ENCODE measurements at regions not wholly inside any gene's neighbourhood (a gene's known extent, or its start where the extent isn't known, plus 50 kb on each side); places are given as distances from the start of the nearest gene placed in this dataset.

GRCh38 chr17:77772899-77773358 is 185.6 kb upstream of the TNRC6C start:
- H3K27ac Mint-ChIP-seq (ENCODE audit: unreplicated experiment): no peak overlapping the region
- TF ChIP-seq, protein P1, sequence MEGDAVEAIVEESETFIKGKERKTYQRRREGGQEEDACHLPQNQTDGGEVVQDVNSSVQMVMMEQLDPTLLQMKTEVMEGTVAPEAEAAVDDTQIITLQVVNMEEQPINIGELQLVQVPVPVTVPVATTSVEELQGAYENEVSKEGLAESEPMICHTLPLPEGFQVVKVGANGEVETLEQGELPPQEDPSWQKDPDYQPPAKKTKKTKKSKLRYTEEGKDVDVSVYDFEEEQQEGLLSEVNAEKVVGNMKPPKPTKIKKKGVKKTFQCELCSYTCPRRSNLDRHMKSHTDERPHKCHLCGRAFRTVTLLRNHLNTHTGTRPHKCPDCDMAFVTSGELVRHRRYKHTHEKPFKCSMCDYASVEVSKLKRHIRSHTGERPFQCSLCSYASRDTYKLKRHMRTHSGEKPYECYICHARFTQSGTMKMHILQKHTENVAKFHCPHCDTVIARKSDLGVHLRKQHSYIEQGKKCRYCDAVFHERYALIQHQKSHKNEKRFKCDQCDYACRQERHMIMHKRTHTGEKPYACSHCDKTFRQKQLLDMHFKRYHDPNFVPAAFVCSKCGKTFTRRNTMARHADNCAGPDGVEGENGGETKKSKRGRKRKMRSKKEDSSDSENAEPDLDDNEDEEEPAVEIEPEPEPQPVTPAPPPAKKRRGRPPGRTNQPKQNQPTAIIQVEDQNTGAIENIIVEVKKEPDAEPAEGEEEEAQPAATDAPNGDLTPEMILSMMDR (conservative IDR thresholded peaks at IDR 0.05): no peak
- DNase-seq (ENCODE audit: low read depth, low spot score): no peak
- H3K27me3 Mint-ChIP-seq (ENCODE audit: low read depth): no peaks in the 10 kb centered on the region
- no peaks in the 10 kb centered on the region for H3K36me3 Mint-ChIP-seq (ENCODE audit: low read depth)
- H3K4me3 Mint-ChIP-seq: no peak overlapping the region
- no peaks in the 10 kb centered on the region for H3K9me3 Mint-ChIP-seq
- peaks cover 18% of the 10 kb centered on the region for H3K4me1 Mint-ChIP-seq

GRCh38 chr17:77774182-77774581 is 184.3 kb upstream of the TNRC6C start:
- TF ChIP-seq, protein P1 (conservative IDR thresholded peaks at IDR 0.05): no peak
- no peaks in the 10 kb centered on the region for H3K9me3 Mint-ChIP-seq
- no peak overlapping the region for H3K4me3 Mint-ChIP-seq
- H3K36me3 Mint-ChIP-seq (ENCODE audit: low read depth): no peaks in the 10 kb centered on the region
- no peaks in the 10 kb centered on the region for H3K27me3 Mint-ChIP-seq (ENCODE audit: low read depth)
- no peak overlapping the region for H3K27ac Mint-ChIP-seq (ENCODE audit: unreplicated experiment)
- DNase-seq (ENCODE audit: low read depth, low spot score): no peak
- H3K4me1 Mint-ChIP-seq: peaks cover 21% of the 10 kb centered on the region

- Mint-ChIP-seq H3K4me1 (peaks cover 20% of the 10 kb centered on the region), H3K36me3 (ENCODE audit: low read depth) (no peaks in the 10 kb centered on the region), H3K9me3 (no peaks in the 10 kb centered on the region), H3K4me3 (no peak overlapping the region), H3K27ac (ENCODE audit: unreplicated experiment) (no peak overlapping the region), H3K27me3 (ENCODE audit: low read depth) (peaks cover 4% of the 10 kb centered on the region)
- TF ChIP-seq, protein P1 (conservative IDR thresholded peaks at IDR 0.05): no peak
- DNase-seq (ENCODE audit: low read depth, low spot score): no peak
Observed at GRCh38 chr17:77778636-77779489, 179.6 kb upstream of the TNRC6C start.

DNA sequence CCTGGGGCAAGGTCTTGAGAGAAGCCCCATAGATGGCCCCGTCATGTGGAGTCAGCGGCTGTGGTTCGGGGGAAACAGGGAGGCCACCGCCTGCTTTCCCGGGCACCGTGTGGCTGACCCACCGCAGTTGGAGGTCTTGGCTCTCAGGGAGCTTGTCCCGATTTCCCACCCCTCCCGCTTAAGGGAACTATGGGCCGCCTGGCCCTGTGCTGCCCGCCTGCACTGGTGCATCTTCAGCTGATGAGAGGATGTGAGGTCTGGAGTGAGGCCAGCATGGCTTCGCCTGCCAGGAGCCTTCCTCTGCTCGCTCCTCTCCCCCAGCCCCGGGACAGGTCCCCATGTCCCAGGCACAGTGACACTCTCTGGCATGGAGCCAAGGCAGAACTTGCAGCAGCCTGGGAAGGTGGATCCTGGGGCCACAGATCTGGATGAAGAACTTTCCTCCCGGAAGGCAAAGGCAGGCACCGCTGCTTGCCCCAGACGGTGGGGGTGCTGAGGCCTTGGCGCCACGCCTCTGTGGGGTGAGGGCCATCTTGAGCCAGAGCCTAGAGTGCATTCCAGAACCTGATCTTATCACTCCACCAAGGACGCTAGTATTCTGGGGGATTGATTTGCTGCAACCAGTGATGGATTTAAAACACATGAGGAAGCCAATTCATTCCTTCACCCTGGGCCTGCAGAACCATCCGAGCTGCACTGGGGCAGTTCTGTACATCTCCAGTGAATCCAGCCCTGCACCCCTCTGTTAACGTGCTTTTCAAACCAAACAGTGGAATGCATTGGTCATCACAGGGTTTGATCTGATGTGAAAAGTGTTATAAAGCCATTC is 178.6 kb upstream of the TNRC6C start:
- H3K27ac Mint-ChIP-seq (ENCODE audit: unreplicated experiment): no peak overlapping the region
- no peak overlapping the region for H3K4me3 Mint-ChIP-seq
- H3K4me1 Mint-ChIP-seq: peaks cover 20% of the 10 kb centered on the region
- H3K27me3 Mint-ChIP-seq (ENCODE audit: low read depth): peaks cover 6% of the 10 kb centered on the region
- no peaks in the 10 kb centered on the region for H3K9me3 Mint-ChIP-seq
- TF ChIP-seq, protein P1 (conservative IDR thresholded peaks at IDR 0.05): no peak
- no peak for DNase-seq (ENCODE audit: low read depth, low spot score)
- no peaks in the 10 kb centered on the region for H3K36me3 Mint-ChIP-seq (ENCODE audit: low read depth)

DNA sequence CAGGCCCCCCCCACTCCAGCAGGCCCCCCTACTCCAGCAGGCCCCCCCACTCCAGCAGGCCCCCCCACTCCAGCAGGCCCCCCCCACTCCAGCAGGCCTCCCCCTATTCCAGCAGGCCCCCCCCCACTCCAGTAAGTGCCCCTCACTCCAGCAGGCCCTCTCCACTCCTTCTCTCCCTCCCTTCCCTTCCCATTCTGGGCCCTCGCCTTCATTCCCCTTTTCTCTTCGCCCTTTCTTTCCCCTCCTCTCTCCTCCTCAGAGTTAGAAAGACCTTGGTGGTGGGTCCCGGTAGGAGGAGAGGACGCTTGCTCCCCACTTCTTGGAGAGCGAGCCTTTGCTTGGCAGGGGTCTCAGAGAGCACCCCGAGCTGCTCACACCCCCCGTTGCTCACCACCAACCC is 177.0 kb upstream of the TNRC6C start:
- Mint-ChIP-seq H3K4me3 (no peak overlapping the region), H3K9me3 (no peaks in the 10 kb centered on the region), H3K4me1 (peaks cover 25% of the 10 kb centered on the region), H3K27me3 (ENCODE audit: low read depth) (peaks cover 20% of the 10 kb centered on the region), H3K27ac (ENCODE audit: unreplicated experiment) (no peak overlapping the region), H3K36me3 (ENCODE audit: low read depth) (no peaks in the 10 kb centered on the region)
- TF ChIP-seq, protein P1 (conservative IDR thresholded peaks at IDR 0.05): no peak
- no peak for DNase-seq (ENCODE audit: low read depth, low spot score)

Data from neural crest cell (in vitro differentiated cells).